NCI-H187 (cell line): ENCODE measurements at regions not wholly inside any gene's neighbourhood (a gene's known extent, or its start where the extent isn't known, plus 50 kb on each side); places are given as distances from the start of the nearest gene placed in this dataset.

Experiments
- DNase-seq, 2 experiments: peaks; one replicate each; lab custom pipeline; 2025; lab: John Stamatoyannopoulos, UW

GRCh38 chr2:35938838-35939237, 416.7 kb upstream of the CRIM1 start:
- no peak for DNase-seq

GRCh38 chr2:35933031-35933430, 422.5 kb upstream of the CRIM1 start:
- DNase-seq: no peak

- no peak for DNase-seq
Measured at GRCh38 chr2:35932276-35932963, 423.2 kb upstream of the CRIM1 start.

- no peak for DNase-seq
Measured at GRCh38 chr2:35931626-35932025, 424.0 kb upstream of the CRIM1 start.

- DNase-seq: no peak
Measured at GRCh38 chr2:35931115-35931514, 424.5 kb upstream of the CRIM1 start.

- DNase-seq: no peak
Measured at GRCh38 chr2:35929551-35929950, 426.0 kb upstream of the CRIM1 start.

GRCh38 chr2:35920061-35920460, 435.5 kb upstream of the CRIM1 start:
- no peak for DNase-seq

GRCh38 chr2:35915261-35915660, 440.3 kb upstream of the CRIM1 start:
- DNase-seq: no peak

- DNase-seq: no peak
Measured at GRCh38 chr2:35891936-35892335, 463.6 kb upstream of the CRIM1 start.

GRCh38 chr2:35891528-35891927, 464.1 kb upstream of the CRIM1 start:
- DNase-seq: no peak

GRCh38 chr2:35887146-35887545, 468.4 kb upstream of the CRIM1 start:
- DNase-seq: no peak

GRCh38 chr2:35873921-35874320, 481.7 kb upstream of the CRIM1 start:
- no peak for DNase-seq

- DNase-seq: no peak
Measured at GRCh38 chr2:35871672-35872071, 483.9 kb upstream of the CRIM1 start.

- no peak for DNase-seq
Measured at GRCh38 chr2:35870713-35871112, 484.9 kb upstream of the CRIM1 start.

- DNase-seq: no peak
Measured at GRCh38 chr2:35864141-35864540, 491.4 kb upstream of the CRIM1 start.

- DNase-seq: no peak
Measured at GRCh38 chr2:35858216-35858615, 497.4 kb upstream of the CRIM1 start.

GRCh38 chr2:35857498-35857897, 498.1 kb upstream of the CRIM1 start:
- no peak for DNase-seq

GRCh38 chr2:35831385-35831784, 524.2 kb upstream of the CRIM1 start:
- DNase-seq: no peak

GRCh38 chr2:35830833-35831232, 524.7 kb upstream of the CRIM1 start:
- DNase-seq: no peak

GRCh38 chr2:35827086-35827485, 528.5 kb upstream of the CRIM1 start:
- no peak for DNase-seq

GRCh38 chr2:35822716-35823115, 532.9 kb upstream of the CRIM1 start:
- no peak for DNase-seq

GRCh38 chr2:35821675-35822074, 533.9 kb upstream of the CRIM1 start:
- DNase-seq: no peak

GRCh38 chr2:35820391-35820790, 535.2 kb upstream of the CRIM1 start:
- DNase-seq: no peak

GRCh38 chr2:35819033-35819432, 536.5 kb upstream of the CRIM1 start:
- DNase-seq: no peak
